HG03439 (cell line): ENCODE measurements at regions not wholly inside any gene's neighbourhood (a gene's known extent, or its start where the extent isn't known, plus 50 kb on each side); places are given as distances from the start of the nearest gene placed in this dataset.

Experiments
- ATAC-seq: cut with Tn5 transposase; IDR thresholded peaks from one replicate; pipeline ENCODE4 v1.9.1; 2021; ENCODE audit warnings: mild to moderate bottlenecking, moderate library complexity; ENCODE audit not compliant: unreplicated experiment

DNA sequence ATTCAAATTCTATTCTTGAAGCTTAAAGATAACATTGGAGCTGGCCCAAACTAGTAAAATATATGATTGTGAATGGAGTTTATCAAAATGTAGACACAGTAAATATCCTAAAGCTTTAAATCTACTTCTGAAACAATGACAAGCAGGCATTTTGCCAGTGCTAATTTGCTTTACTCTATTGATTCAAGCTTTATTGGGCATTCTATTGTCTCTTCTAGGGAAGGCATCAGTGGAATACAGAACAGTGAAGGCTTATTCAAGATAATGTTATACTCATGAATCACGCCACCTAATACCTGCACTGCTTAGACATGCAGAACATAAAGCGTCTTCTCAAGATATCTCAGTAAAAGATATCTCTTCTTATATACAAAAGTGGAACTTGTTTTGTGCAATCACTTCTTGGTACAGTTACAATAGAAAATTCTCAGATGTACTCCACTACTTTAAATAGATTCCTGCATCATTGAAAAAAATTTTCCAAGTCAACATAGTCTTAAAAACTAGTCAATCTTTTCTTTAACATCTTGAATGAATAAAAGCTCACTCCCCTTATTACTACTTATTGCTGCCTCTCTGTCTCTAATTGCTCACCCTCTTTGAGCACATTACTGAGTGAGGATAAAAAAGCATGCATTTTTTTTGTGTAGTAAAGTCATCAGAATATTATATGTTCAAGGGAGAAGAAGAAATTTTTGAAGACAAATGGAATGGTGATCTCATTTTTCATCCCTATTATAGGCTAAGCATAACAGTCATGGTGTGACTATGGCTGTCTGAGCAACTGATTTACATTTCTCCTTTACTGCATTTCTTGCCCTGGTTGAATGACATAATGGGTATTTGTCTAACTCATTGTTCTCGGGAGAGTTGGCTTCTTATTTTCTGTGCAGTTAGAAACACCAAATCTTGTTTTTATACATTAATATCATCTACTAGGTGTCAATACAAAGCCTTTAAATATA is 98.0 kb upstream of the E2F7 start:
- no peak for ATAC-seq

DNA sequence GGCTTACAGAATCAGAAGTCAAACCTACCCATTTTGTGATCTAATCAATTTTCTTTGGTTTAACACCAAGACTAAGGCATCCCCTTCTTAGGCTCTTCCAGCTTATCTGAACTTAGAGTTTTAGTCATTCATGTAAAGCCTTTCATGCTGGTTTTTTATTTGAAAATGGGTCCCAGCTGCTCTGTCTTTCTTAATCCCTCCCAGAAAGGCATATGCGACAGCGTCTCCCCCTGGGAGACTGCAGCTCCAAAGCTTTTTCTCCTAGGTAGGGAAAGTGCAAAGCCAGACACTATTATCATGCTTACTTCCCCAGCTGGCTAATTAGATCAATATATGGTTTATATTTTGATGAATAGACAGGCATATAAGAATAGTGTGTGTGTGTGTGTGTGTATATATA is 96.6 kb upstream of the E2F7 start:
- ATAC-seq: no peak

DNA sequence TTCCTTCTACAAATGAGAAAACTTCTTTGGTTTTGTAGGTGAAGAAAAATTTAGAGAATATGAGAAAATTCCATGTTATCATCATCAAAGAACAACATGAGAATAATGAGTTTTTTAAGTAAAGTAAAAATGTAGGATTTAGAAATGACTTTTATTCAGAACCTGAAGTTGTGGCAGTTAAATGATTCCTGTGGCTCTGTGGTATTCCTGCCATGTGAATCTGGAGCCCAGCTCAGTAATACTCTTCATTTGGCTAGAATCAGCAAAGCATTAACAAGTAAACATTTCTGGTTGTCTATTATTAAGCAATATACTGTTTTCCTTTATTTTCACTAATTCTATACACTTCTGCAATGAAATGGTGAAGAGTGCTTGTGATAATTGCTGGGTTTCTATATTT is 95.6 kb upstream of the E2F7 start:
- ATAC-seq: no peak

DNA sequence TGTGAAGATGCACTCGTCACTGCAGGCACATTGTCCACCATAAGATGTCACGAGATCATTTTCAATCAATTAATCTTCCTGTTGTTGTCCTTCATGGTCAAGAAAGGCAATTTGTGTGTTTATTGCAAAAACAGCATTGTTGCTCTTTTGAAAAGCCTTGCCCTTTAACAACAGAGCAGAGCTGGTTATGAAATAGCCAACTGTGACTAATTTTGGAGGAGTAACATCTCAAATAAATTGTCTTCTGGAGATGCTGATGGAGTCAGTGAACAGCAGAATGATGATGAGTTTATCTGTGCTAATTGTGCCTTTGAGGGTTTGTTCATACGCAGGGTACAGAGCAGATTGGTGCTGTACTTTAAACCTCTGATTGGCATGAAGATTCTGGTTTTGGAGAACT is 88.3 kb upstream of the E2F7 start:
- no peak for ATAC-seq

DNA sequence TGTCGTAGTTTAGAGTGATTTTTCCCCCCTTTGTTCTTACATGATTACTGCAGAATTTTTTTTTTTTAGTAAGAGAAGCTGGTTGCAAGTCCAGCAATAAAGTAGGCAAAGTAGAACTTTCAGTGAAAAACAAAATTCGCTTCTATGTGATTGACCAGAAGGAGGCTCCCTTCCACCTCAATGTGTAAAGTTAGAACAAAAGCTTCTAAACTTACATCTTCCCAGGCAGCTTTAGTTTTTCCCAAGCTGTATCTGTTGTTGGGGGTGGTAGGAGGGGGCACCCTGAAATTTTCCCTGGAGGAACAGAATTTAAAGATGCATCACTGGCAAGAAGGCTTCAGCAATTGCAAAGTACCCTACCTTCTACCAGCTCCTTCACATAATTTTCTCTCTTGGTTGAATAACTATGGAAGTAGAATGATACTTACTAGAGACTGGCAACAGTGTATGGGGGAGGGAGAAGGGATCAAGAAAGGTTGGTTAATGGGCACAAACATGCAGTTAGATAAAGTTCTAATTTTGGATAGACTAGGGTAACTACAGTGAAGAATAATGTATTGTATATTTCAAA is 87.3 kb upstream of the E2F7 start:
- no peak for ATAC-seq

DNA sequence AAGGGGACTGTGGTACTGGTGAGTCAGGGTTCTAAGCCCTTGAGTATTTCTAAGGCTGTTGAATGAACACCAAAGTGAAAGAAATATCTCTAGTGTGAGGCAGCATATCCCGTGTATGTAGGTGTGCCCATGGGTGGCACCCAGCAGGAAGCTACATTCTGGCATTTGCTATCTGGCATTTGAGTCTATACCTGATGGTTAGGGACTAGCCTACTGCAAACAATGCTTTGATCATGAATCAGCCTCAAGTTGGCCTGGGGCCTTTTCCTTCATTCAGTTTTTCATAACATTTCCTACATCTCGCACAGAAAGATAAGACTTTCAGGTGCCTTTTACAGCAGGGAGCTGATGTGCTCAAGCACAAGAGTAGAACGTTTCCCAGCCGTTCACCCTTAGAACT is 85.7 kb upstream of the E2F7 start:
- no peak for ATAC-seq

DNA sequence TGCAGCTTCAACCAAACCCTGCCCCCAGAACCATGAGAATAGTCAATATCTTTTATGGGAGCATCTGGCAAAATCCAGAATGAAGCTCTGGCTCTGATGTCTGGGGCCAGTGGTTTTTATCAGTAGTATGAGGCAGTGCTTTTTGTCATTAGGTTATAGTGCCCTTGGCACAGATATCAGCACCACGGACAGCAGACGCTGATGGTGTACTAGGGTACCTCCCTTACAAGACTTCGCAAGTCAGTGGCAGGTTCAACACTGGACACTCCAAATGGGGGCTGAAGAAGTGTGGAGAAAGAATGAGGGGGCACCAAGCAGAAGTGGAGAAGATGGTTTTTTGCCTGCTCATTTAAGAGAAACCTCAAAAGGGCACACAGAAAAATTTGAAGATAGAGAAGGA is 68.2 kb upstream of the E2F7 start:
- ATAC-seq: no peak

DNA sequence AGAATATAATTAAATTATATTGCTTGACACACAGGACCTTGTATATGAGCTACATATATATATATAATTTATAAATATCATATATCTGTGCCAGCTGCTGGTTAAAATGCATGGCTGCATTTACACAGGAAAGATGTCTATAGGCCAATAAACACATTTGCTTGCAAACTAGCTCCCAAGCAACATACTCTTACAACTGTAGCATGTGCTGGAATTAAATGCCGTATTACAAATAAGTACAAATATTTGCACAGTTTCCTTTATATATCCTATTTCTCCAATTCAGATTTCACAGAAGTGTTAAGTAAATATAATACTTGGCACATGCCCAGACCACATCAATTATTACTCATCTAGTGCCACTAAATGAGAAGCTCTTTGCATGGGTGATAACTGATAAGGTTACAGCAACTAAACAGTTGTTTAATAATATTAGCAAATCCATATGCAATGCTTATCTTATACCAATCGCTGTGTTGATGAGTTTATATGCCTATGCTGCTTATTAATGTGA is 66.7 kb upstream of the E2F7 start:
- ATAC-seq: no peak

DNA sequence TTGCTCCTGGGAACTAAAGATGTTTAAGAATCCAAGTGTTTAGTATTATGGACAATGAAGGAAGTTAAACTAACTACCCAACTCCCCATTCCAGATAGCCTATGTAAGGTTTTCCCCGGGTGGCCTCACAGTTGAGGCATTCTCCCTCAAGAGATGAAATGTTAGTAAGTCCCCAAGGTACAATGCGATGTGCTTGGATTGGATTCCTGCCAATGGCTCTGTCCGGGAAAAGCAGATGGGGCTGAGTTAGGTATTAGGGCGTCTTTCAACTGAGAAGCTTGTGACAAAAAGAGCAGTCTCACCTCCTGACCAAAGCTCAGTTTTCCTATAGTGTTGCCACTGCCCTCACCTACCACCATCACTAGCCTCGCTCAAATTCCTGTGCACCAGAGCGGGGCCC is 64.8 kb upstream of the E2F7 start:
- ATAC-seq: no peak

DNA sequence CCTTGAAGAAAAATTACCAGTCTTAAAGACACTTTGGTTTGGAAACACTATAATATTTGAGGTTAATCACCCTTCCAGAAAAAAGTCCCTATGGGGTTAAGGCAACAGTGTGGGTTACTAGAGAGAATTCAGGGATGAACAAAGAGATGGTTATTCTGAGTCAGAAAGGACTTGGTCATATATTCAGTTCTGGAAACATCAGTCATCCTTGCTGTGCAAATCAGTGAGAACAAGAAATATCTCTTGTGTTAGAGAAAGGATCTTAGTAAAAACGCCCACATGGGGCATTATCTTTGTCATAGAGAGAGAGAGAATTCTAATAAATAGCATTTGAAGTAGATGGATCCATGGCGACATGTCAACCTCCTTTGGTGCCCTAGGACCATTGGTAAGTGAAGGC is 59.4 kb upstream of the E2F7 start:
- ATAC-seq: no peak

DNA sequence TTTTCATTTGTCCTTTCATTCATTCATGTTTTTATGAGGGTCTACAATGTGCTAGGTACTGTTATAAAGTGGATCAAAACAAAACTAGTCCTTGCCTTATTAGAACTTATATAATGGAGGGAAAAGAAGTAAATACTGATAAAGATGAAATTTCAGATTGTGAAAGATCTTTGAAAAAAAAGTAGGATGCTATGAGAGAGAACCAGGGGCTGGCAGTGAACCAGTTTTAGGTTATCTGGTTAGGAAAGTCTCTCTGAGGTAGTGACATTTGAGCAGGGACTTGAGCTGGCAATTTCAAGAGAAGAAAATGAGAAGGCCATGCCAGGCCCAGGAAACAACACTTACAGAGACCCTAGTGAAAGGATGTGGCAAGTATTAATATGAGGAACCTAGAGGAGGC is 57.3 kb upstream of the E2F7 start:
- ATAC-seq: no peak

DNA sequence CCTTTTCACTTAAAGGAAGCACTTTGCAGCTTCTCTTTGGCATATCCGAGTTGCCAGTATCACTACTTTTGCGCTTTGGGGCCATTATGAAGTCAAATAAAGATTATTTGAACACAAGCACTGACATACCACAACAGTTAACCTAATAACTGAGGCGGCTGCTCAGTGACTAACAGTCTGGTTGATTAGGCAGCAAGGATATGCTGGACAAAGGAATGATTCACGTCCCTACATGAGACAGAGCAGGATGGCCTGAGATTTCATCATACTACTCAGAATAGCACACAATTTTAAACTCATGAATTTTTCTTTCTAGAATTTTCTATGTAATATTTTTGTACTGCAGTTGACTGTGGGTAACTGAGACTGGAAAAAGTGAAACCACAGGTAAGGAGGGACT is 56.9 kb upstream of the E2F7 start:
- no peak for ATAC-seq

DNA sequence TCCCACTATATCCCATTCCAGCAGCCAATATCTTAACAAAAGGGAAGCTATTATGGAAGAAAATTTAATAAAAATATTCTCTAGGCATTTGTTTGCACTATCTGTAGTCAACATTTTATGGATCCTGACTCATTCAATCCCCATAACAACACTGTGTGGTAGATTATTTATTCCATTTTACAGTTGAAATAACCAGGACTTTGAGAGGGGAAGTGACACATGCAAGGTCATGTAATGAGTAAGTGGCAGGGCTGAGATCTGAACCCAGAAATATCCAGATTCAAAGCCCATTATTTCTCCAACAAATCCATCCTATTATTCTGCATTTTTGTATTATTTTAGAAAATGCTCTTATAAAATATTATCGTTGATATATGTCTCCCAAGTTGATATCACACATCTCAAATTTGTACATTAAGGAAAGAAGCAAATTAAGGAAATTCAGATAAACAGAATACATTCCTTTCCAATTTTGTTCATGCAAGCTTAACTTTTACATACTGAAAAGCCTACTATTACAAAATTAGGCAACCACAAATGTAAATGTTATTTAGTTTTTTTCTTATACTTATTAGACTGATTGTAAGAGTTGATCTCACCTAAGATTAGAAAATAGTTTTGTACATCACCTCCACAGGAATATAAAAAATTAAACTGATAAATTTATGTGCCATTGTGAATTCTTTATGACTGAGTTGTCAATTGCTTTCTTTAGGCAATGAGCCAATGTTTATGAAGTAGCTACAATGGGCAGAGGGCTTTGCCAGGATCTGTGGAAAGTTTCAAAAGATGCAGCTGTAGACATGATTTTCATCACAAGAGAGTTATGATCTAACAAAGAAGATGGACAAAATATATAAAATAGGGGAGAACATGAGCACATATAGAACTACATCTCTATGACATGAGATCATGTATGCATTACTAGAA is 55.1 kb upstream of the E2F7 start:
- ATAC-seq: no peak

DNA sequence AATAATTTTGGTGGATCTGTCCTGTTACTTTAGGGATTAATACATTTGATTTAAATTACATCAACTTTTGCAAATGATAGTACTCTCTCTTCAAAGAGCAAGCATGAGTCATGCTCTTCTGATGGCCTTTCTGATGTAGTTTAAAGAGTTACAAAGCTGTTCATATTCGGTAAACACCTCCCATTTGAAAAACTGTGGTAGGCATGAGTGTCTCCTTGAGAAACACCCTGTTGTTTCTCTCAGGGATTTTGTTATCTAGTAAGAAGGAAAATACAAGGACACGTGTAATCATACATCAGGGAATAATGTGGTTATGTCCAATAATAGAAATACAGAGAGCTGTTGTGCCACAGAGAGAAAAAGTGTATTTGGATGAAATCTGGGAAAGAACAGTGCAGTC is 53.3 kb upstream of the E2F7 start:
- no peak for ATAC-seq

DNA sequence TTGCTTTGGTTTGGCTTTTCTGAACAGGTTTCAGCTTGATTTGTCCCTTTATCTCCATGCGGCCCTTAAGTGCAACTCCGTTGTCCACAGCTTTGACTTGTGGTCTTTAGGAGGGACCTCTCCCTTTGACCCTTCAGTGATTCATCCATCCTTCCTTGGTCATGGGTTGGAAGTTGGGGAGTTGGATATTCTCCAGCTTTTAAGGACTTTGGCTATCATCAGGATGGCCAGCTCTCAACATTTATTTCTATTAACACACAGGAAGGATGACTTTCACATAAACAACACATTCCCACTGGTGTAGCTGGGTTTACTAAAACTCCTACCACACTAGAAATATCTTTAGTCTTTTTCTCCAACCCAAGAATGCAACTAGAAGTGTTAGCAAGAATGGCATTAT is 50.9 kb upstream of the E2F7 start:
- ATAC-seq: no peak

DNA sequence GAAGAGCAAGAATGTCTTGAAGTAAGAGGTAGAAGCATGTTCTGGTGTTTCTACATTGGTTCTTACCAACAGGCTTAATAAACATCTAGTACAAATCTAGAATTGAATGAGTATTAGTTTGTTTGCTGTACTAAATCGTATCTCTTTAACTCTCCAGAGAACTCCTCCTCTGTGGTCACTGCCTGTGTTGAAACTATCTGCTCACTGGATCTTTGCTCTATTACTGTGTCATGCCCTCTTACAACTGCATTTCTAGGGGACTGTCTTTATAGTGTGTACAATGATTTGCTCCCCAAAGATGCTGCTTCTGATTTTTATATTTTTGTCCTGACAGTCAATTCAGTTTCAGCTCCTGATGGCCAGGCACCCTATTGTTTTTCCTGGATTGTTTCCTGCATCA is 50.1 kb upstream of the E2F7 start:
- no peak for ATAC-seq
